SK-N-SH treated with all-trans-retinoic acid at 6 μM for 48 hours (cell line): ENCODE measurements at regions not wholly inside any gene's neighbourhood (a gene's known extent, or its start where the extent isn't known, plus 50 kb on each side); places are given as distances from the start of the nearest gene placed in this dataset.

Experiments used
- ARNTL ChIP-seq: fragments of 450-650 bp; formaldehyde crosslinking; IDR thresholded peaks from 2 replicates; pipeline ENCODE4 v1.5.0; 2020; ENCODE audit warnings: low read depth, mild to moderate bottlenecking, moderate library complexity, borderline replicate concordance
- BACH2 ChIP-seq: fragments of 250-450 bp; sonication (Bioruptor Pico); IDR thresholded peaks from 2 replicates; pipeline ENCODE4 v1.9.0; 2021; ENCODE audit warnings: mild to moderate bottlenecking, borderline replicate concordance
- OSR1 ChIP-seq: fragments of 250-450 bp; sonication (Bioruptor Pico); IDR thresholded peaks from 2 replicates; pipeline ENCODE4 v1.8.0; 2022; ENCODE audit warnings: moderate library complexity, mild to moderate bottlenecking, inconsistent platforms
- PATZ1 ChIP-seq: fragments of 250-450 bp; sonication (Bioruptor Pico); IDR thresholded peaks from 2 replicates; pipeline ENCODE4 v1.8.0; 2020; ENCODE audit warnings: mild to moderate bottlenecking, moderate library complexity, borderline replicate concordance
- RARB ChIP-seq: fragments of 250-450 bp; sonication (Bioruptor Pico); IDR thresholded peaks from 2 replicates; pipeline ENCODE4 v1.8.0; 2021; ENCODE audit warnings: mild to moderate bottlenecking, moderate library complexity
- TCF4 ChIP-seq: fragments of 250-450 bp; sonication (Bioruptor Pico); IDR thresholded peaks from 2 replicates; pipeline ENCODE4 v1.8.0; 2021; ENCODE audit warnings: mild to moderate bottlenecking, moderate library complexity, borderline replicate concordance
- ZC3H10 ChIP-seq: fragments of 250-450 bp; sonication (Bioruptor Pico); IDR thresholded peaks from 2 replicates; pipeline ENCODE4 v1.5.1; 2021; ENCODE audit warnings: mild to moderate bottlenecking, moderate library complexity
- ZFP3 ChIP-seq: fragments of 250-450 bp; sonication (Bioruptor Pico); IDR thresholded peaks from 2 replicates; pipeline ENCODE4 v1.5.0; 2020; ENCODE audit warnings: mild to moderate bottlenecking, moderate library complexity
- ZFP30 ChIP-seq: fragments of 450-650 bp; formaldehyde crosslinking; IDR thresholded peaks from 2 replicates; pipeline ENCODE4 v1.5.0; 2022; ENCODE audit warnings: mild to moderate bottlenecking, moderate library complexity
- ZNF8 ChIP-seq: fragments of 450-650 bp; formaldehyde crosslinking; IDR thresholded peaks from 2 replicates; pipeline ENCODE4 v1.5.0; 2020; ENCODE audit warnings: mild to moderate bottlenecking, moderate library complexity

- TF ChIP-seq TCF4 (CRISPR knock-in tag) (no peak), ARNTL (CRISPR knock-in tag) (no peak), BACH2 (CRISPR knock-in tag) (no peak), OSR1 (no peak), ZNF8 (no peak), RARB (no peak), ZFP30 (CRISPR knock-in tag) (no peak), ZC3H10 (no peak), PATZ1 (no peak), ZFP3 (CRISPR knock-in tag) (no peak)
These were observed 341.9 kb upstream of the RORA start for GRCh38 chr15:61571026-61571425.
